ENCODE measurements at regions not wholly inside any gene's neighbourhood (a gene's known extent, or its start where the extent isn't known, plus 50 kb on each side); places are given as distances from the start of the nearest gene placed in this dataset.

DNA sequence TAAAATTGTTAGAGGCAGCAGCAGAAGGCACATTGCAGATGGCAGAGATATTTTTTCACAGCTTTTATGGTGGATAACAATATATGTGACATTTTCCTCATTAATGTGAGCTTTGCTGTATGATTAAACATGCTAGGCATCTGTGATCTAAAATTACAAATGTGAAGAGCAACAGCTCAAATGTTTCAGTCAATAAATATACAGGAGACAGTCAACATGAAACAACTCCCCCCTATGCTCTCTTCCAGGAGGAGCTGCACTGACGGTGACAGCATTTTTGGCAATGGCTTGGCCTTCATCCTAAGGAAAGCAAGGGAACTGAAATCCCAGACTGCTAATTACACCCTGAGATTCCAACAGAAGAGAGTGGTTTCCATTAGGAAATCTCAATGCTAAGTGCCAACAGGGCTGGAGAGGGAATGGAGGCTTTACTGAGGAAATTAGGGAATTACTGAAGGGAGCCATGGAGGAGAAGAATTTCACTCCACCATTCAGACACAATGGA lies 51.4 kb upstream of the GRB10 start:
- TF ChIP-seq POLR2AphosphoS5 (IDR thresholded peaks at IDR 0.05): no peak
- no peak for TF ChIP-seq POLR2A (IDR thresholded peaks at IDR 0.05)
- TF ChIP-seq, protein P1, sequence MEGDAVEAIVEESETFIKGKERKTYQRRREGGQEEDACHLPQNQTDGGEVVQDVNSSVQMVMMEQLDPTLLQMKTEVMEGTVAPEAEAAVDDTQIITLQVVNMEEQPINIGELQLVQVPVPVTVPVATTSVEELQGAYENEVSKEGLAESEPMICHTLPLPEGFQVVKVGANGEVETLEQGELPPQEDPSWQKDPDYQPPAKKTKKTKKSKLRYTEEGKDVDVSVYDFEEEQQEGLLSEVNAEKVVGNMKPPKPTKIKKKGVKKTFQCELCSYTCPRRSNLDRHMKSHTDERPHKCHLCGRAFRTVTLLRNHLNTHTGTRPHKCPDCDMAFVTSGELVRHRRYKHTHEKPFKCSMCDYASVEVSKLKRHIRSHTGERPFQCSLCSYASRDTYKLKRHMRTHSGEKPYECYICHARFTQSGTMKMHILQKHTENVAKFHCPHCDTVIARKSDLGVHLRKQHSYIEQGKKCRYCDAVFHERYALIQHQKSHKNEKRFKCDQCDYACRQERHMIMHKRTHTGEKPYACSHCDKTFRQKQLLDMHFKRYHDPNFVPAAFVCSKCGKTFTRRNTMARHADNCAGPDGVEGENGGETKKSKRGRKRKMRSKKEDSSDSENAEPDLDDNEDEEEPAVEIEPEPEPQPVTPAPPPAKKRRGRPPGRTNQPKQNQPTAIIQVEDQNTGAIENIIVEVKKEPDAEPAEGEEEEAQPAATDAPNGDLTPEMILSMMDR (IDR thresholded peaks at IDR 0.05): no peak
- no peak for TF ChIP-seq EP300 (IDR thresholded peaks at IDR 0.05)
- DNase-seq (ENCODE audit: low spot score in 2 of 2): no peak
- 67% methylated on average over 1 of the region's 1 CpG for WGBS

DNA sequence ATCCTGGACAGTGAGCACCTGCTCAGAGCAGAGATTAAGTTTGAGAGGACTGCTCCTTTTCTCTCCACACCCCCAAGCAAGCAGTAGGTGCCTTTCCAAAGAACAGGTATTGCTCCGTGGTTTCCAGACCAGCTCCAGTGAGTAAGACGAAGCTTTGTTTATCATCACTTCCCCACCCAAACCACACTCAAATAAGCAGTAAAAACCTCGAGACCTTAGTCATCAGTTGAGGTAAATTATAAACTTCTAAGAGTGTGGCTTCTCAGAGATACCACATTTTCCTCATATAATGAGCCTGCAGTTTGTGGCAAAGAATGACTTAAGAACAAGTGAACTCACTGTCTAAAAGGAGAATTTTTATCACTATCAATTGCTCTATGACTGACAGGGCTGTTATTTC lies 50.0 kb upstream of the GRB10 start:
- H3K4me1 ChIP-seq: no peaks in the 10 kb centered on the region
- WGBS: 58% methylated on average over 3 of the region's 3 CpGs

More for the DNA sequence above, 51.4 kb upstream of the GRB10 start:
- Histone ChIP-seq H3K4me3 (no peak overlapping the region), H3K27me3 (no peaks in the 10 kb centered on the region), H3K9me3 (no peaks in the 10 kb centered on the region), H3K4me1 (no peaks in the 10 kb centered on the region), H3K36me3 (no peaks in the 10 kb centered on the region), H3K27ac (no peak overlapping the region)

More for the DNA sequence above, 50.0 kb upstream of the GRB10 start:
- H3K27ac ChIP-seq: no peak overlapping the region
- DNase-seq (ENCODE audit: low spot score in 2 of 2): no peak
- no peaks in the 10 kb centered on the region for H3K9me3 ChIP-seq
- H3K4me3 ChIP-seq: no peak overlapping the region
- H3K27me3 ChIP-seq: no peaks in the 10 kb centered on the region
- no peaks in the 10 kb centered on the region for H3K36me3 ChIP-seq
- TF ChIP-seq EP300 (IDR thresholded peaks at IDR 0.05) (no peak), POLR2A (IDR thresholded peaks at IDR 0.05) (no peak), POLR2AphosphoS5 (IDR thresholded peaks at IDR 0.05) (no peak)
